ENCODE measurements at regions not wholly inside any gene's neighbourhood (a gene's known extent, or its start where the extent isn't known, plus 50 kb on each side); places are given as distances from the start of the nearest gene placed in this dataset.

GRCh38 chr20:60316476-60317158 lies 358.4 kb downstream of the CDH26 start:
- TF ChIP-seq SUZ12 (IDR thresholded peaks at IDR 0.05; ENCODE audit: low read length) (no peak), BRCA1 (IDR thresholded peaks at IDR 0.05; ENCODE audit: low read depth, low read length) (no peak), CTCF (IDR thresholded peaks at IDR 0.05; ENCODE audit: control extremely low read depth in 1 of 3, insufficient read depth in 1 of 3, low read depth in 1 of 3, low read length in 3 of 3) (no peak), POLR2AphosphoS5 (IDR thresholded peaks at IDR 0.05; ENCODE audit: low read depth, low read length) (no peak), PHF8 (conservative IDR thresholded peaks at IDR 0.05; ENCODE audit: low read depth, low read length) (no peak), GTF2F1 (IDR thresholded peaks at IDR 0.05; ENCODE audit: borderline replicate concordance, low read depth, low read length) (no peak), SIX5 (IDR thresholded peaks at IDR 0.05; ENCODE audit: low read depth, low read length) (no peak), EP300 (IDR thresholded peaks at IDR 0.05; ENCODE audit: borderline replicate concordance in 1 of 2, low read depth in 2 of 2, low read length in 2 of 2) (no peak), ZNF274 (IDR thresholded peaks at IDR 0.05; ENCODE audit: borderline replicate concordance, extremely low read depth, low read length) (no peak), USF2 (IDR thresholded peaks at IDR 0.05; ENCODE audit: low read length) (no peak)

Measured in H1 (cell line).